ENCODE measurements at regions not wholly inside any gene's neighbourhood (a gene's known extent, or its start where the extent isn't known, plus 50 kb on each side); places are given as distances from the start of the nearest gene placed in this dataset.
"Not testable (repeated sequence)": the region's sequence is repeated elsewhere in the genome, so short reads cannot be mapped to it uniquely, and the experiment has no call there.

GRCh38 chr6:58291319-58291718 is 973.9 kb downstream of the PRIM2 start:
- not testable (repeated sequence) for TF ChIP-seq CTCF, POLR2A (IDR thresholded peaks at IDR 0.05)

Data from heart left ventricle (tissue), 13 donors.